ENCODE measurements at regions not wholly inside any gene's neighbourhood (a gene's known extent, or its start where the extent isn't known, plus 50 kb on each side); places are given as distances from the start of the nearest gene placed in this dataset.
"Not testable (repeated sequence)": the region's sequence is repeated elsewhere in the genome, so short reads cannot be mapped to it uniquely, and the experiment has no call there.

- DNase-seq = no peak
These were observed 302.5 kb downstream of the BMPER start for GRCh38 chr7:34207810-34208209.

GRCh38 chr7:34208878-34209621, 303.7 kb downstream of the BMPER start:
- no peak for DNase-seq

- DNase-seq = no peak
These were observed 305.7 kb downstream of the BMPER start for GRCh38 chr7:34211018-34211417.

- DNase-seq = no peak
These were observed 312.6 kb downstream of the BMPER start for GRCh38 chr7:34217972-34218371.

GRCh38 chr7:34219153-34219718, 313.9 kb downstream of the BMPER start:
- no peak for DNase-seq

GRCh38 chr7:34220506-34221185, 315.3 kb downstream of the BMPER start:
- DNase-seq = no peak

GRCh38 chr7:34222316-34222715, 317.0 kb downstream of the BMPER start:
- no peak for DNase-seq

GRCh38 chr7:34222722-34223121, 317.4 kb downstream of the BMPER start:
- no peak for DNase-seq

- no peak for DNase-seq
These were observed 318.9 kb downstream of the BMPER start for GRCh38 chr7:34224281-34224680.

- DNase-seq = no peak
These were observed 319.9 kb downstream of the BMPER start for GRCh38 chr7:34225193-34225592.

GRCh38 chr7:34227525-34227924, 322.2 kb downstream of the BMPER start:
- no peak for DNase-seq

GRCh38 chr7:34235101-34235500, 329.8 kb downstream of the BMPER start:
- not testable (repeated sequence) for DNase-seq

GRCh38 chr7:34236057-34236456, 330.7 kb downstream of the BMPER start:
- no peak for DNase-seq

- no peak for DNase-seq
These were observed 331.6 kb downstream of the BMPER start for GRCh38 chr7:34236839-34237492.

- no peak for DNase-seq
These were observed 332.1 kb downstream of the BMPER start for GRCh38 chr7:34237493-34237849.

- no peak for DNase-seq
These were observed 335.1 kb downstream of the BMPER start for GRCh38 chr7:34240417-34240816.

- DNase-seq = no peak
These were observed 337.1 kb downstream of the BMPER start for GRCh38 chr7:34242391-34242790.

GRCh38 chr7:34245246-34245645, 339.9 kb downstream of the BMPER start:
- no peak for DNase-seq

GRCh38 chr7:34247468-34247867, 342.1 kb downstream of the BMPER start:
- no peak for DNase-seq

- no peak for DNase-seq
These were observed 343.9 kb downstream of the BMPER start for GRCh38 chr7:34249192-34249591.

GRCh38 chr7:34260279-34260678, 354.9 kb downstream of the BMPER start:
- no peak for DNase-seq

GRCh38 chr7:34263168-34263567, 357.8 kb downstream of the BMPER start:
- DNase-seq = no peak

GRCh38 chr7:34269084-34269483, 363.7 kb downstream of the BMPER start:
- no peak for DNase-seq

GRCh38 chr7:34275624-34276023, 370.3 kb downstream of the BMPER start:
- no peak for DNase-seq

All from NCI-H2029 treated with DMSO at 0.1 percent for 48 hours (cell line).